Muscle layer of colon (tissue), 2 donors: ENCODE measurements at regions not wholly inside any gene's neighbourhood (a gene's known extent, or its start where the extent isn't known, plus 50 kb on each side); places are given as distances from the start of the nearest gene placed in this dataset.

Experiments used
- H3K27ac ChIP-seq: one replicate; pipeline ENCODE4 v1.7.0; 2013; ENCODE audit warnings: low read depth, mild to moderate bottlenecking, low read length, moderate library complexity
- H3K27me3 ChIP-seq, 2 donors: one replicate each; pipeline ENCODE4 v1.7.0; 2013; ENCODE audit warnings: low read length in 2 of 2, mild to moderate bottlenecking in 2 of 2; ENCODE audit not compliant: insufficient read depth in 2 of 2, control insufficient read depth in 1 of 2
- H3K36me3 ChIP-seq: one replicate; pipeline ENCODE4 v1.7.0; 2013; ENCODE audit warnings: mild to moderate bottlenecking, low read length; ENCODE audit not compliant: insufficient read depth
- H3K4me1 ChIP-seq: one replicate; pipeline ENCODE4 v1.7.0; 2013; ENCODE audit warnings: mild to moderate bottlenecking, low read length; ENCODE audit not compliant: insufficient read depth
- H3K4me3 ChIP-seq, 2 donors: one replicate each; pipeline ENCODE4 v1.7.0; 2013; ENCODE audit warnings: low read length in 2 of 2, low read depth in 1 of 2, mild to moderate bottlenecking in 1 of 2, moderate library complexity in 1 of 2
- H3K9ac ChIP-seq: one replicate; pipeline ENCODE4 v1.7.0; 2013; ENCODE audit warnings: low read length
- H3K9me3 ChIP-seq: one replicate; pipeline ENCODE4 v1.7.0; 2013; ENCODE audit warnings: mild to moderate bottlenecking, low read length
- donor health status: abdominal sarcoma.
- donor health status: Adenocarcinoma of cecum.

- Histone ChIP-seq H3K9me3 (no peaks in the 10 kb centered on the region), H3K4me1 (no peaks in the 10 kb centered on the region), H3K27me3 (no peaks in the 10 kb centered on the region), H3K27ac (no peak overlapping the region), H3K4me3 (no peak overlapping the region), H3K36me3 (no peaks in the 10 kb centered on the region), H3K9ac (no peak overlapping the region)
Measured at GRCh38 chr15:53009093-53009492, 219.0 kb upstream of the ONECUT1 start.

GRCh38 chr15:53000409-53000808, 210.3 kb upstream of the ONECUT1 start:
- H3K9me3 ChIP-seq = no peaks in the 10 kb centered on the region
- H3K27me3 ChIP-seq = no peaks in the 10 kb centered on the region
- no peaks in the 10 kb centered on the region for H3K4me1 ChIP-seq
- no peaks in the 10 kb centered on the region for H3K36me3 ChIP-seq
- no peak overlapping the region for H3K9ac ChIP-seq
- H3K4me3 ChIP-seq = no peak overlapping the region
- H3K27ac ChIP-seq = no peak overlapping the region

- Histone ChIP-seq H3K9ac (no peak overlapping the region), H3K27me3 (no peaks in the 10 kb centered on the region), H3K36me3 (no peaks in the 10 kb centered on the region), H3K4me1 (no peaks in the 10 kb centered on the region), H3K4me3 (no peak overlapping the region), H3K9me3 (no peaks in the 10 kb centered on the region), H3K27ac (no peak overlapping the region)
Measured at GRCh38 chr15:52997123-52997522, 207.0 kb upstream of the ONECUT1 start.

- no peak overlapping the region for H3K9ac ChIP-seq
- H3K9me3 ChIP-seq = no peaks in the 10 kb centered on the region
- no peaks in the 10 kb centered on the region for H3K4me1 ChIP-seq
- H3K27ac ChIP-seq = no peak overlapping the region
- H3K36me3 ChIP-seq = no peaks in the 10 kb centered on the region
- H3K27me3 ChIP-seq = no peaks in the 10 kb centered on the region
- H3K4me3 ChIP-seq = no peak overlapping the region
Measured at GRCh38 chr15:52994290-52994689, 204.2 kb upstream of the ONECUT1 start.

- Histone ChIP-seq H3K4me1 (no peaks in the 10 kb centered on the region), H3K9me3 (no peaks in the 10 kb centered on the region), H3K27ac (no peak overlapping the region), H3K4me3 (no peak overlapping the region), H3K27me3 (no peaks in the 10 kb centered on the region), H3K9ac (no peak overlapping the region), H3K36me3 (no peaks in the 10 kb centered on the region)
Measured at GRCh38 chr15:52984507-52984906, 194.4 kb upstream of the ONECUT1 start.

GRCh38 chr15:52980446-52980845, 190.3 kb upstream of the ONECUT1 start:
- H3K27me3 ChIP-seq = no peaks in the 10 kb centered on the region
- H3K4me3 ChIP-seq = no peak overlapping the region
- H3K9me3 ChIP-seq = no peaks in the 10 kb centered on the region
- H3K27ac ChIP-seq = no peak overlapping the region
- H3K9ac ChIP-seq = no peak overlapping the region
- H3K4me1 ChIP-seq = no peaks in the 10 kb centered on the region
- no peaks in the 10 kb centered on the region for H3K36me3 ChIP-seq

- H3K27ac ChIP-seq = no peak overlapping the region
- H3K27me3 ChIP-seq = no peaks in the 10 kb centered on the region
- H3K36me3 ChIP-seq = no peaks in the 10 kb centered on the region
- H3K9ac ChIP-seq = no peak overlapping the region
- no peaks in the 10 kb centered on the region for H3K9me3 ChIP-seq
- H3K4me1 ChIP-seq = no peaks in the 10 kb centered on the region
- no peak overlapping the region for H3K4me3 ChIP-seq
Measured at GRCh38 chr15:52976516-52977075, 186.5 kb upstream of the ONECUT1 start.

GRCh38 chr15:52975941-52976449, 185.9 kb upstream of the ONECUT1 start:
- Histone ChIP-seq H3K27ac (no peak overlapping the region), H3K4me1 (no peaks in the 10 kb centered on the region), H3K4me3 (no peak overlapping the region), H3K27me3 (no peaks in the 10 kb centered on the region), H3K9me3 (no peaks in the 10 kb centered on the region), H3K9ac (no peak overlapping the region), H3K36me3 (no peaks in the 10 kb centered on the region)

GRCh38 chr15:52963865-52964264, 173.7 kb upstream of the ONECUT1 start:
- no peak overlapping the region for H3K27ac ChIP-seq
- H3K4me3 ChIP-seq = no peak overlapping the region
- H3K27me3 ChIP-seq = no peaks in the 10 kb centered on the region

GRCh38 chr15:52960283-52960682, 170.1 kb upstream of the ONECUT1 start:
- Histone ChIP-seq H3K27me3 (no peaks in the 10 kb centered on the region), H3K4me3 (no peak overlapping the region), H3K4me1 (no peaks in the 10 kb centered on the region), H3K36me3 (no peaks in the 10 kb centered on the region), H3K9ac (no peak overlapping the region), H3K27ac (no peak overlapping the region), H3K9me3 (no peaks in the 10 kb centered on the region)

More at GRCh38 chr15:52963865-52964264, 173.7 kb upstream of the ONECUT1 start:
- Histone ChIP-seq H3K4me1 (no peaks in the 10 kb centered on the region), H3K9ac (no peak overlapping the region), H3K9me3 (no peaks in the 10 kb centered on the region), H3K36me3 (no peaks in the 10 kb centered on the region)

GRCh38 chr15:52943746-52944145, 153.6 kb upstream of the ONECUT1 start:
- Histone ChIP-seq H3K9ac (no peak overlapping the region), H3K27me3 (no peaks in the 10 kb centered on the region), H3K4me1 (no peaks in the 10 kb centered on the region), H3K4me3 (no peak overlapping the region), H3K36me3 (no peaks in the 10 kb centered on the region), H3K9me3 (no peaks in the 10 kb centered on the region), H3K27ac (no peak overlapping the region)

- Histone ChIP-seq H3K36me3 (no peaks in the 10 kb centered on the region), H3K4me3 (no peak overlapping the region), H3K27ac (no peak overlapping the region), H3K27me3 (no peaks in the 10 kb centered on the region), H3K9ac (no peak overlapping the region), H3K9me3 (no peaks in the 10 kb centered on the region), H3K4me1 (no peaks in the 10 kb centered on the region)
Measured at GRCh38 chr15:52936489-52936888, 146.4 kb upstream of the ONECUT1 start.
